ENCODE measurements at regions not wholly inside any gene's neighbourhood (a gene's known extent, or its start where the extent isn't known, plus 50 kb on each side); places are given as distances from the start of the nearest gene placed in this dataset.

DNA sequence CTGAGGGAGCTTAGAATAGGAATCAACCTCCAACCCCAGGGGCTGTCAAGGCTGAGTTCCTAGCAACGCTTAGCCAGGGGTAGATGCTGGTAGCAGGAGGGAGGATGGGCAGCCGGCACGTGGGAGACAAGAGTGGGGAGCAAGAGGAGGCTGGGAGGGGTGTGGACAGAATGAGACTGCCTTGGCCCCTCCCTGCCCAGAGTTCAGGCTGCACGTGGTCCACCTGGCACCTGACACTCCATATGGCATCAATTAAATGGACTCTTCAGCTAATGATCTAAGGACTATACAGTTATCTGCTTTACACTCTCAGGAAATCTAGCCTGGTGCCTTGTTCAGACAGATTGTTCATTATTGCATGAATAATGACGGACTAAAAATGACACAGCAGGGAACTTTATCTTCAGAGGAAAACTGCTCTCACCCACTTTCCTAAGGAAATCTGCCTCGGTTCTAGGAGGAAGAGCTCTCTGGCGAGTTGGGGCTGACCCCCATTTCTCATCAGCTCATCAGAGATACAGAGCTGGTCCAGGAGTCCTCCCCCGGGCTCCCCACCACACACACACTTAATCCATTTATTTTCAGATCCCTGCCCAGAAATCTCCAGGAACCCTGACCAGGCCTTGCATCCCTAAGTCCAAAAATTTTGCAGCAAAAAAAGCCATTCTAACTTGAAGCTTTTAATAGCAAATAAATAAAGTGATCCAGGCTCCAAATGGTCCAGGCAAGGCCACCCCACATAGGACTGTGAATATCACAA is 102.1 kb upstream of the CDC42EP3 start:
- TF ChIP-seq, protein P1, sequence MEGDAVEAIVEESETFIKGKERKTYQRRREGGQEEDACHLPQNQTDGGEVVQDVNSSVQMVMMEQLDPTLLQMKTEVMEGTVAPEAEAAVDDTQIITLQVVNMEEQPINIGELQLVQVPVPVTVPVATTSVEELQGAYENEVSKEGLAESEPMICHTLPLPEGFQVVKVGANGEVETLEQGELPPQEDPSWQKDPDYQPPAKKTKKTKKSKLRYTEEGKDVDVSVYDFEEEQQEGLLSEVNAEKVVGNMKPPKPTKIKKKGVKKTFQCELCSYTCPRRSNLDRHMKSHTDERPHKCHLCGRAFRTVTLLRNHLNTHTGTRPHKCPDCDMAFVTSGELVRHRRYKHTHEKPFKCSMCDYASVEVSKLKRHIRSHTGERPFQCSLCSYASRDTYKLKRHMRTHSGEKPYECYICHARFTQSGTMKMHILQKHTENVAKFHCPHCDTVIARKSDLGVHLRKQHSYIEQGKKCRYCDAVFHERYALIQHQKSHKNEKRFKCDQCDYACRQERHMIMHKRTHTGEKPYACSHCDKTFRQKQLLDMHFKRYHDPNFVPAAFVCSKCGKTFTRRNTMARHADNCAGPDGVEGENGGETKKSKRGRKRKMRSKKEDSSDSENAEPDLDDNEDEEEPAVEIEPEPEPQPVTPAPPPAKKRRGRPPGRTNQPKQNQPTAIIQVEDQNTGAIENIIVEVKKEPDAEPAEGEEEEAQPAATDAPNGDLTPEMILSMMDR (IDR thresholded peaks at IDR 0.05; ENCODE audit: poor library complexity, severe bottlenecking): no peak
- TF ChIP-seq RAD21 (conservative IDR thresholded peaks at IDR 0.05) (no peak), MXI1 (conservative IDR thresholded peaks at IDR 0.05; ENCODE audit: poor library complexity, severe bottlenecking) (no peak)

Measured in neural cell (in vitro differentiated cells).